CD4-positive, alpha-beta memory T cell (primary cell): ENCODE measurements at regions not wholly inside any gene's neighbourhood (a gene's known extent, or its start where the extent isn't known, plus 50 kb on each side); places are given as distances from the start of the nearest gene placed in this dataset.

Experiments used
- CTCF ChIA-PET: fragments of 350-600 bp; sonication (Branson Sonifier 250); formaldehyde crosslinking; loops from one replicate; lab custom pipeline; 2021; ENCODE audit warnings: inconsistent platforms; ENCODE audit not compliant: partially characterized antibody; lab: Charles Lee
- POLR2A ChIA-PET: fragments of 350-600 bp; sonication (Branson Sonifier 250); formaldehyde crosslinking; loops from one replicate; lab custom pipeline; 2021; ENCODE audit not compliant: partially characterized antibody; lab: Charles Lee
- DNase-seq, 5 donors: peaks; one replicate each; pipeline versions ENCODE4 v3.0.0 to v3.0.0-alpha.2; 2020 to 2022; ENCODE audit warnings: mixed read lengths in 1 of 5
- H3K27ac ChIP-seq: one replicate; pipeline ENCODE4 v1.7.0; 2013; ENCODE audit warnings: low read depth, low read length
- H3K27me3 ChIP-seq: 2 replicates; pipeline ENCODE4 v1.7.0; 2013; ENCODE audit warnings: mild to moderate bottlenecking, low read length, moderate library complexity; ENCODE audit not compliant: insufficient read depth
- H3K36me3 ChIP-seq: 2 replicates; pipeline ENCODE4 v1.7.0; 2013; ENCODE audit warnings: mild to moderate bottlenecking, low read length, moderate library complexity; ENCODE audit not compliant: insufficient read depth
- H3K4me1 ChIP-seq: 2 replicates; pipeline ENCODE4 v1.7.0; 2013; ENCODE audit warnings: mild to moderate bottlenecking, low read length, moderate library complexity; ENCODE audit not compliant: insufficient read depth
- H3K4me3 ChIP-seq, 2 donors: one replicate each; pipeline ENCODE4 v1.7.0; 2013; ENCODE audit warnings: low read length in 2 of 2, mild to moderate bottlenecking in 1 of 2
- H3K9me3 ChIP-seq, 2 donors: one replicate each; pipeline ENCODE4 v1.7.0; 2013; ENCODE audit warnings: low read length in 2 of 2, control low read depth in 1 of 2; ENCODE audit not compliant: control insufficient read depth in 1 of 2
- H3K27ac Mint-ChIP-seq, 7 donors: one replicate each; pipeline ENCODE4 v1.8.0; 2020 to 2021; ENCODE audit warnings: mixed read lengths in 7 of 7, mild to moderate bottlenecking in 6 of 7, inconsistent platforms in 3 of 7, moderate library complexity in 3 of 7
- H3K27me3 Mint-ChIP-seq, 2 donors: one replicate each; pipeline ENCODE4 v1.8.0; 2020 to 2021; ENCODE audit warnings: mixed read lengths in 2 of 2
- H3K36me3 Mint-ChIP-seq, 2 donors: one replicate each; pipeline ENCODE4 v1.8.0; 2020 to 2021; ENCODE audit warnings: mixed read lengths in 2 of 2, inconsistent platforms in 1 of 2, mild to moderate bottlenecking in 1 of 2
- H3K4me1 Mint-ChIP-seq, 4 donors: one replicate each; pipeline ENCODE4 v1.8.0; 2020 to 2021; ENCODE audit warnings: mixed read lengths in 4 of 4, mild to moderate bottlenecking in 1 of 4
- H3K4me3 Mint-ChIP-seq, 8 donors: one replicate each; pipeline ENCODE4 v1.8.0; 2020 to 2021; ENCODE audit warnings: mixed read lengths in 8 of 8, mild to moderate bottlenecking in 7 of 8, moderate library complexity in 6 of 8, inconsistent platforms in 3 of 8
- H3K9me3 Mint-ChIP-seq, 8 donors: one replicate each; pipeline ENCODE4 v1.8.0; 2020 to 2021; ENCODE audit warnings: mixed read lengths in 8 of 8, mild to moderate bottlenecking in 5 of 8, inconsistent platforms in 3 of 8, moderate library complexity in 1 of 8
- intact Hi-C: fragments of 100-400 bp; cut with micrococcal nuclease; formaldehyde crosslinking; loops from one replicate; pipeline ENCODE4 v1.15.1; 2023

GRCh38 chrX:25561190-25561589, 545.4 kb upstream of the ARX start:
- Mint-ChIP-seq H3K4me3 (no peak overlapping the region), H3K27me3 (no peaks in the 10 kb centered on the region), H3K27ac (no peak overlapping the region), H3K9me3 (peaks cover 0 to 4% (median 2%) of the 10 kb centered on the region in 8 donors), H3K4me1 (no peaks in the 10 kb centered on the region), H3K36me3 (no peaks in the 10 kb centered on the region)
- Histone ChIP-seq H3K36me3 (no peaks in the 10 kb centered on the region), H3K4me1 (no peaks in the 10 kb centered on the region), H3K27ac (no peak overlapping the region), H3K9me3 (no peaks in the 10 kb centered on the region), H3K27me3 (no peaks in the 10 kb centered on the region), H3K4me3 (no peak overlapping the region)
- DNase-seq: no peak
- POLR2A ChIA-PET: no interaction called here
- CTCF ChIA-PET: no interaction called here
- intact Hi-C loops: no loop called here

GRCh38 chrX:25573631-25574030, 557.9 kb upstream of the ARX start:
- peaks cover 0 to 7% (median 2%) of the 10 kb centered on the region in 8 donors for H3K9me3 Mint-ChIP-seq
- H3K27ac Mint-ChIP-seq: no peak overlapping the region
- intact Hi-C loops: no loop called here
- H3K27ac ChIP-seq: no peak overlapping the region
- no peaks in the 10 kb centered on the region for H3K27me3 ChIP-seq
- H3K9me3 ChIP-seq: no peaks in the 10 kb centered on the region
- H3K27me3 Mint-ChIP-seq: no peaks in the 10 kb centered on the region
- no peaks in the 10 kb centered on the region for H3K36me3 Mint-ChIP-seq
- no peaks in the 10 kb centered on the region for H3K36me3 ChIP-seq
- no peak overlapping the region for H3K4me3 ChIP-seq
- no peak for DNase-seq
- POLR2A ChIA-PET: no interaction called here
- H3K4me3 Mint-ChIP-seq: no peak overlapping the region
- no peaks in the 10 kb centered on the region for H3K4me1 Mint-ChIP-seq
- H3K4me1 ChIP-seq: no peaks in the 10 kb centered on the region
- CTCF ChIA-PET: no interaction called here

GRCh38 chrX:25596921-25597320, 541.2 kb upstream of the MAGEB18 start:
- no peaks in the 10 kb centered on the region for H3K36me3 Mint-ChIP-seq
- Histone ChIP-seq H3K4me1 (no peaks in the 10 kb centered on the region), H3K27me3 (no peaks in the 10 kb centered on the region), H3K4me3 (no peak overlapping the region), H3K27ac (no peak overlapping the region), H3K36me3 (no peaks in the 10 kb centered on the region), H3K9me3 (no peaks in the 10 kb centered on the region)
- H3K4me1 Mint-ChIP-seq: no peaks in the 10 kb centered on the region
- no peak for DNase-seq
- peaks cover 0 to 5% (median 0%) of the 10 kb centered on the region in 8 donors for H3K9me3 Mint-ChIP-seq
- H3K4me3 Mint-ChIP-seq: no peak overlapping the region
- intact Hi-C loops: no loop called here
- POLR2A ChIA-PET: no interaction called here
- H3K27me3 Mint-ChIP-seq: no peaks in the 10 kb centered on the region
- no peak overlapping the region for H3K27ac Mint-ChIP-seq
- CTCF ChIA-PET: no interaction called here

GRCh38 chrX:25597551-25597950, 540.6 kb upstream of the MAGEB18 start:
- Mint-ChIP-seq H3K4me1 (no peaks in the 10 kb centered on the region), H3K4me3 (no peak overlapping the region), H3K27ac (no peak overlapping the region), H3K36me3 (no peaks in the 10 kb centered on the region), H3K27me3 (no peaks in the 10 kb centered on the region), H3K9me3 (peaks cover 0 to 5% (median 0%) of the 10 kb centered on the region in 8 donors)
- no peak overlapping the region for H3K4me3 ChIP-seq
- ChIA-PET CTCF (no interaction called here), POLR2A (no interaction called here)
- no peak overlapping the region for H3K27ac ChIP-seq
- H3K4me1 ChIP-seq: no peaks in the 10 kb centered on the region
- no peak for DNase-seq
- H3K9me3 ChIP-seq: no peaks in the 10 kb centered on the region
- no peaks in the 10 kb centered on the region for H3K36me3 ChIP-seq
- no peaks in the 10 kb centered on the region for H3K27me3 ChIP-seq
- intact Hi-C loops: no loop called here

GRCh38 chrX:25599061-25599460, 539.1 kb upstream of the MAGEB18 start:
- Histone ChIP-seq H3K9me3 (no peaks in the 10 kb centered on the region), H3K36me3 (no peaks in the 10 kb centered on the region), H3K4me3 (no peak overlapping the region), H3K4me1 (no peaks in the 10 kb centered on the region), H3K27me3 (no peaks in the 10 kb centered on the region), H3K27ac (no peak overlapping the region)
- Mint-ChIP-seq H3K27me3 (no peaks in the 10 kb centered on the region), H3K4me3 (no peak overlapping the region), H3K36me3 (no peaks in the 10 kb centered on the region), H3K27ac (no peak overlapping the region), H3K9me3 (peaks cover 0 to 5% (median 0%) of the 10 kb centered on the region in 8 donors), H3K4me1 (no peaks in the 10 kb centered on the region)
- no peak for DNase-seq
- ChIA-PET CTCF (no interaction called here), POLR2A (no interaction called here)
- intact Hi-C loops: no loop called here

GRCh38 chrX:25600776-25601175, 537.4 kb upstream of the MAGEB18 start:
- peaks cover 0 to 9% (median 4%) of the 10 kb centered on the region in 8 donors for H3K9me3 Mint-ChIP-seq
- Histone ChIP-seq H3K4me1 (no peaks in the 10 kb centered on the region), H3K27me3 (no peaks in the 10 kb centered on the region), H3K27ac (no peak overlapping the region), H3K36me3 (no peaks in the 10 kb centered on the region), H3K9me3 (no peaks in the 10 kb centered on the region), H3K4me3 (no peak overlapping the region)
- H3K27me3 Mint-ChIP-seq: no peaks in the 10 kb centered on the region
- no peaks in the 10 kb centered on the region for H3K4me1 Mint-ChIP-seq
- no peak overlapping the region for H3K27ac Mint-ChIP-seq
- no peak for DNase-seq
- intact Hi-C loops: no loop called here
- H3K36me3 Mint-ChIP-seq: no peaks in the 10 kb centered on the region
- ChIA-PET CTCF (no interaction called here), POLR2A (no interaction called here)
- no peak overlapping the region for H3K4me3 Mint-ChIP-seq

- ChIA-PET POLR2A (no interaction called here), CTCF (no interaction called here)
- H3K36me3 Mint-ChIP-seq: no peaks in the 10 kb centered on the region
- H3K4me1 ChIP-seq: no peaks in the 10 kb centered on the region
- no peak overlapping the region for H3K4me3 ChIP-seq
- H3K27me3 Mint-ChIP-seq: no peaks in the 10 kb centered on the region
- H3K27ac Mint-ChIP-seq: no peak overlapping the region
- H3K4me1 Mint-ChIP-seq: no peaks in the 10 kb centered on the region
- H3K9me3 ChIP-seq: no peaks in the 10 kb centered on the region
- H3K27ac ChIP-seq: no peak overlapping the region
- no peak overlapping the region for H3K4me3 Mint-ChIP-seq
- DNase-seq: no peak
- H3K27me3 ChIP-seq: no peaks in the 10 kb centered on the region
- intact Hi-C loops: no loop called here
- peaks cover 0 to 9% (median 3%) of the 10 kb centered on the region in 8 donors for H3K9me3 Mint-ChIP-seq
- H3K36me3 ChIP-seq: no peaks in the 10 kb centered on the region
Observed at GRCh38 chrX:25601323-25601722, 536.8 kb upstream of the MAGEB18 start.

GRCh38 chrX:25618248-25618647, 519.9 kb upstream of the MAGEB18 start:
- Histone ChIP-seq H3K36me3 (no peaks in the 10 kb centered on the region), H3K27ac (no peak overlapping the region), H3K9me3 (no peaks in the 10 kb centered on the region), H3K4me3 (no peak overlapping the region), H3K4me1 (no peaks in the 10 kb centered on the region), H3K27me3 (no peaks in the 10 kb centered on the region)
- POLR2A ChIA-PET: no interaction called here
- intact Hi-C loops: no loop called here
- DNase-seq: no peak
- Mint-ChIP-seq H3K9me3 (peaks cover 0 to 4% (median 0%) of the 10 kb centered on the region in 8 donors), H3K27ac (no peak overlapping the region), H3K27me3 (no peaks in the 10 kb centered on the region), H3K36me3 (no peaks in the 10 kb centered on the region), H3K4me1 (no peaks in the 10 kb centered on the region), H3K4me3 (no peak overlapping the region)
- CTCF ChIA-PET: no interaction called here
